VCaP (cell line): ENCODE measurements at regions not wholly inside any gene's neighbourhood (a gene's known extent, or its start where the extent isn't known, plus 50 kb on each side); places are given as distances from the start of the nearest gene placed in this dataset.

ENCODE experiments used
- H3K27ac ChIP-seq: fragments of 450-650 bp; 2 replicates; pipeline ENCODE4 v1.5.1; 2017
- TF ChIP-seq, protein P1 (sequence below): fragments of 450-650 bp; conservative IDR thresholded peaks from 2 replicates; pipeline ENCODE4 v1.5.1; 2017; ENCODE audit warnings: mild to moderate bottlenecking, moderate library complexity

DNA sequence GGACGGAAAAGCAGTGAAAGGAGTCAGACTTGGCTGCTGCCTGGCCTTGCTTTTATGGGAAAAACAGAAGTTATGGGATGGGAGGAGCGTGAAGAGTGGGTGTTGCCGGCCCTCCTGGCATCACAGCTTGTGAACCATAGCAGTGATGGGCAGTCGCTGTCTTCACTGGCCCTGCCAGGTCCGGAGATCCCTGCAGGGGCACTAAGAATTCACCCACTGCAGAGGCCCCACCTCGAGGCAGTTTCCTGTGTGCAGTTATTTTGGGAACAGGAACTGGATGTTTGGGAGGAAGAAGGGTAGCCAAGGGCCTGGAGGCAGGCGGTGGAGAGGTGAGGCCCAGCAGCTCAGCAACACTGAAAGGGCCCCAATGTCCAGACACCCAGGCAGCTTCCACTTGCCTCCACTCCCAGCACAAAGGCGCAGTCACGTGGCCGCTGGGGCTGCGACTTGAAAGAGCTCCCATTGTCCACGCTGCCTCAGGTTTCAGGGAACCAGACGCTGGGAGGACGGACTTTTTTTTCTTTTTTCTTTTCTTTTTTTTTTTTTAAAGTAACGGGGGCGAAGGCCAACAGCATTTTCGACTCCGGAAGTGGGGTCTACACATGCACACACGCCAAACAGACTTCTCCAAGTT lies 255.6 kb downstream of the ZNF621 start:
- no peak overlapping the region for H3K27ac ChIP-seq
- TF ChIP-seq, protein P1, sequence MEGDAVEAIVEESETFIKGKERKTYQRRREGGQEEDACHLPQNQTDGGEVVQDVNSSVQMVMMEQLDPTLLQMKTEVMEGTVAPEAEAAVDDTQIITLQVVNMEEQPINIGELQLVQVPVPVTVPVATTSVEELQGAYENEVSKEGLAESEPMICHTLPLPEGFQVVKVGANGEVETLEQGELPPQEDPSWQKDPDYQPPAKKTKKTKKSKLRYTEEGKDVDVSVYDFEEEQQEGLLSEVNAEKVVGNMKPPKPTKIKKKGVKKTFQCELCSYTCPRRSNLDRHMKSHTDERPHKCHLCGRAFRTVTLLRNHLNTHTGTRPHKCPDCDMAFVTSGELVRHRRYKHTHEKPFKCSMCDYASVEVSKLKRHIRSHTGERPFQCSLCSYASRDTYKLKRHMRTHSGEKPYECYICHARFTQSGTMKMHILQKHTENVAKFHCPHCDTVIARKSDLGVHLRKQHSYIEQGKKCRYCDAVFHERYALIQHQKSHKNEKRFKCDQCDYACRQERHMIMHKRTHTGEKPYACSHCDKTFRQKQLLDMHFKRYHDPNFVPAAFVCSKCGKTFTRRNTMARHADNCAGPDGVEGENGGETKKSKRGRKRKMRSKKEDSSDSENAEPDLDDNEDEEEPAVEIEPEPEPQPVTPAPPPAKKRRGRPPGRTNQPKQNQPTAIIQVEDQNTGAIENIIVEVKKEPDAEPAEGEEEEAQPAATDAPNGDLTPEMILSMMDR = no peak

GRCh38 chr3:40780925-40781406 lies 256.2 kb downstream of the ZNF621 start:
- TF ChIP-seq, protein P1 = no peak
- H3K27ac ChIP-seq = no peak overlapping the region

- TF ChIP-seq, protein P1 = no peak
- H3K27ac ChIP-seq = no peak overlapping the region
These were observed 257.5 kb downstream of the ZNF621 start for GRCh38 chr3:40782111-40782721.

DNA sequence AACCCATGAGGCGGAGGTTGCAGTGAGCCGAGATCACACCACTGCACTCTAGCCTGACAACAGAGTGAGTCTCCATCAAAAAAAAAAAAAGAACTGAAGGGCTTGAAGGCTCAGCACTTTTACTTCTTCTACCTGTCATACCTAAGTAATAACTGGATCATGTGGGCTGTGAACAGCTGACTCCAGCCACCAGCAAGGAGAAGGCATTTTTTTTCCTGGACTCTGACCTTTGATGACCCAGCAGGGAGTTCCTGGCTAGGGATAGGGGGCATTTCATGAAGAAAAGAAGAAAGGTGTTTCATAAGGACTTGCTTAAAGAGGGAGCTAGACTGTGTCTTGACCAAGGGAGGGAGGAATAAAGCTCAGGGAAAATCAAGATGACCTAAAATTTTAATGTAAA lies 266.0 kb downstream of the ZNF621 start:
- H3K27ac ChIP-seq = no peak overlapping the region
- TF ChIP-seq, protein P1 = no peak

DNA sequence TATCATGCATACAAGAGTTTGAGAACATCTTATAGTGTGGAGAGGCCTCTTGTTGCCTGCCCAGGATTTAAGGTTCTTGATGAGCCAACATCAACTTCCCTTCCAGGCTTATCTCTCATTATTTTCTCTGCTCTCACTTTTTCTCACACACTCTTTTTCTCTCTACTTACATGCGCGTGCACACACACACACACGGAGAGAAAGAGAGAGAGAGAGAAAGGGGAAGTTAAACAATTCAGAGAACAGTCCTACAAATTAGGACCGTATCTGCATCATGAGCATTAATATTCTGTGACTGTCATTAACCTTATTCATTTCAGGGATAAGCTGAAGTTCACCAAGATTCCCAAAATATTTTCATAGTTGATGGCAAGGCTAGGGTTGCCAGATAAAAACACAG lies 269.0 kb downstream of the ZNF621 start:
- H3K27ac ChIP-seq = no peak overlapping the region
- TF ChIP-seq, protein P1 = no peak

- no peak overlapping the region for H3K27ac ChIP-seq
- TF ChIP-seq, protein P1 = no peak
These were observed 275.6 kb downstream of the ZNF621 start for GRCh38 chr3:40800343-40800742.

DNA sequence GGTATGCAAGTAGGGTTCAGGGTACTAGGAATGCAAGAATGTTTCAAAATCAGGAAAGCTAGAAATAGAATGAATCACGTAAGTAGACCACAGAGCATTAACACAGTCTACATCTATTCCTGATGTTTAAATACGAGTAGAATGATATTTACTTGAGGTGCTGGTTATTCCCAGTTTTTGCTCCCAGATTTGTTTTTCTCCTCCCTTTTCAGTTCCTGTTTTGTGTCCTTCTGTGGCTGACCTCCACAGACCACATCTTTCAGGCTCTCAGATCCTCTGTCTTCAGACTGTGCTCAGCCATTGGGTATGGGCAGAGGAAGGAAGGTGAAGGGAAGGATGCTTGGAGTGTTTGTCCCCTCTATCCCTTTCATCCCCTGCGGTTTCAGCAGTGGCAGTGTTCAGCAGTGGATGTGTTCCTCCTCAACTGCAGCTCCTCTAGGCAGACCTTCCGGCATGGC lies 276.6 kb downstream of the ZNF621 start:
- TF ChIP-seq, protein P1 = no peak
- H3K27ac ChIP-seq = no peak overlapping the region
